Left forelimb (tissue), 1 donor: ENCODE measurements at regions not wholly inside any gene's neighbourhood (a gene's known extent, or its start where the extent isn't known, plus 50 kb on each side); places are given as distances from the start of the nearest gene placed in this dataset.

Experiments used
- DNase-seq: peaks from one replicate; pipeline ENCODE4 v3.0.0-alpha.2; 2018; ENCODE audit warnings: low spot score

DNA sequence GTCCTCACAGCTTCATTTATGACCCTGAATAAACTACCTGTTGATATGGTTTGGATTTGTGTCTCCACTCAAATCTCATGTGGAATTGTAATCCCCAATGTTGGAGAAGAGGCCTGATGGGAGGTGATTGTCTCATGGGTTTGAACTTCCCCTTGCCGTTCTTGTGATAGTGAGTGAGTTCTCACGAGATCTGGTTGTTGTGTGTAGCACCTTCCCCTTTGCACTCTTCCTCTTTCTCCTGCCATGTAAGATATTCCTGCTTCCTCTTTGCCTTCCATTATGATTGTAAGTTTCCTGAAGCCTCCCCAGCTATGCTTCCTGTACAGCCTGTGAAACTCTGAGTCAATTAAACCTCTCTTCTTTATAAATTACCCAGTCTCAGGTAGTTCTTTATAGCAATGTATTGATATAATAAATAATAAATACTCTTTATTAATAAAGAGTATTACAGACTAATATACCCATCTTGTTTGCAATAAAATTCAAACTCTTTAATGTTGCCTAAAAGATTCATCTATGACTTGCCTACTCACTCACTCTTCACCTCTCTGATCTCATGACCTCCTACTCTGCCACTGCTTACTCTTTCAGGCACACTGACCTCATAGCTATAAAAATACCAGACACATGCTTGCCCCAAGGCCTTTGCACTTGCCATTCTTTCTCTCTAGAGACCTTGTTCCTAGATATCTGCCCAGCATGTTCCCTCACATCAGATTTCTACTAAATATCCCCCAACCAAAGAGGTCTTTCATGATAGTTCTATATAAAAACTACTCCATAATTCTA, 256.4 kb upstream of the MARCKS start:
- DNase-seq = no peak

DNA sequence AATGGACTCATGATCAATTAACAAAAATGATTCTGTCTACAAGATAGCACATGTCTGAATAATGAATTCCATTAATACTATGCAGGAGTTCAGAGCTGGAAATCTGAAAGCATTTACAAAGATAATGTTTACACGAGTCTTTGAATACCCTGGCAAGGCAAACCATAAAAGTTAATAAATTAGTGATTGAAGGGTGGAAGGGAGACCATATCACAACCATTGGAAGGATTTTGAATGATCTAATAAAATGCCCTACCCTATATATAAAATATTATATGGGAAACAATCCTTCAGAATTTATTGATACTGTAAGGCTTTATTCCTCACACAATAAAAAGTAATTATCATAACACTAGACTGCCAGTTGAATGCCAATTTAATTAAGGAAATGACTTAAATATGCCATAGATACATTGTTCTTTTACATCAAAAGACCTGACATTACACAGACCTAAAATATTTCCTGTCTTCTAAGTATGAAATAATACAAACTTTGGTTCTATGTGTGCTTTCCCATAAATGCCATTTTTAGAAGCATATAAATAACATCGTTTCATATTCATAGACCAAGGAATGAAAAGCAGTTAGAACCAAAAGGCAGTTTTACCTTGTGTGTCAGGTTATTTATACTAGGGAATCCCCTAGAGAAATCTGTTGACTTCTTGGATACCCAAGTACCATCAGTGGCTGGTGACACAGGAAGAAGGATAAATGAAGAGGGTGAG, 249.2 kb upstream of the MARCKS start:
- DNase-seq = no peak

DNA sequence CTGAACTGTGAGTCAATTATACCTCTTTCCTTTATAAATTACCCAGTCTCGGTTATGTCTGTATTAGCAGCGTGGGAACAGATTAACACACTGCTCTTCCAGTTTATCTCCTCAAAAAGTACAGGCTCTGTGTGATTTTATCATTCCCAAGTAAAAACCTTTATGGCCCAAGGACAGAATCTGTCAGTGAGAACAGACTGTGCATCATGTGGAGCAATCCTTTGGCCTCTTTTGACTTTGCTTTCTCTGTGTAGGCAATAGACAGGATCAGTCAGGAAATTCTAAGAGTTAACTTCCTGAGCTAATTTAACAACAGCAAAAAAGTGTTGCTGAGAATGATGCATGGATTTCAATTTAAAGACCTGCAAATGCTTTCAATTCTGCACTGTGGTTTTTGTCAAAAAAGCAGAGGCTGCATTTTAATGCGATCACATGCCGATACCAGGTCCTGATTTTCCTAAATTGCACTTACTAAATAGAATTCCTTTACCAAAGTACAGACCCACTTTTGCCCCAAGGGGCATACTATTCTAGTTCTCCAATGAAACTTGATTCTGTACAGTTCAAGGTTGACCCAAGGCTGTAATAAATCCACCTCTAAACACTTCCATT, 246.7 kb upstream of the MARCKS start:
- no peak for DNase-seq

DNA sequence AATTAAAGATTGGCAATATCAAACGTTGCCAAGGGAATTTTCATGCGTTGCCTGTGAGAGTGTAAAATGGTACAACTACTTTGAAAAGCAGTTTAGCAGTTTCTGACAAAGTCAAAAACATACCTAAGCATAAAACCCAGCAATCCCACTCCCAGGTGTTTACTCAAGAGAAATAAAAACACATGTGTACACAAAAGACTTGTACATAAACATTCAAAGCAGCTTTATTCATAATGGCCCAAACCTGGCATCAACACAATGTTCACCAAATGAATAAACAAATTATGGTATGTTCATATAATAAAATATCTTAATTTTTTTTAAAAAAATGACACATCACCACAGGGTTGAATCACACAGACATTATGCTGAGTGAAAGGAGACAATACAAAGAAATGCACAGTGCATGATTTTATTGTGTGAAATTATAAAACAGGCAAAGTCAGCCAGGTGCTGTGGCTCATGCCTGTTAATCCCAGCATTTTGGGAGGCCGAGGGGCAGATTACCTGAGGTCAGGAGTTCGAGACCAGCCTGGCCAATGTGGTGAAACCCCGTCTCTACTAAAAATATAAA, 240.4 kb upstream of the MARCKS start:
- no peak for DNase-seq

DNA sequence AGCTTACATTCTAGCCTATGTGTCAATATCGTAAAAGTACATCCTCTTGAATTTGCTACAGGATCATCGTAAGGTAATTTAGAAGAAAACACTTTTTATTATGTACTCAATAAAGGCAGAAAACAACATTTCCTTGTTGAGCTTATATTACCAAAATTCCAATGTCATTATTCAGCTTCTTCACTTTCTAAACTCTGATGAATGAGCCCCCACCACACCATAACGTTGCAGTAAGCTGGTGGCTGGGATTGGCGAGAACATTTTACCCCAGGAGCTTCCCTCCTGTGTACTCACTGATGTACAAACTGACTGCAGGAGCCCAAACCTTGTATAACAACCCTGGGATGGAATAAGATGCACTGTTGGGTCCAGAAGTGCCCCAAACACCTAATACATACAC, 238.1 kb upstream of the MARCKS start:
- DNase-seq = no peak

DNA sequence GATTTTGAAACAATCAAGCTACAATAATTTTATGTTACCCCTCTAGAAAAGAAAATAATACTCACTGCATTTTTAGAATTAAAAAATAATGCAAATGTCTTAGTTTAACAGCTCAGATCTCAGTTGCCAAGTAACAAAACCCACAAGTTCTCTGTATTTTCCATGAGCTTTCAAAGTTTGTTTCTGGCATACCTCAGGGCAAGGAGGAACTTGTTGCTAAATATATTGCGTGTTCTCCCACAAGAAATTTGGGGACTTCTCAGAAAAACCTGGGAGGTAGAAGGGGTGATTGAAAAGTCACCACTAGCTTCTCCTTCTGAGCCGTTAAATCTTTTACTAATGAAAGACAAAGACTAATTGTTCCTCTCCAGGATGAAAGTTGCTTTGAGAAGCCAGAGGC, 236.8 kb upstream of the MARCKS start:
- DNase-seq = no peak

DNA sequence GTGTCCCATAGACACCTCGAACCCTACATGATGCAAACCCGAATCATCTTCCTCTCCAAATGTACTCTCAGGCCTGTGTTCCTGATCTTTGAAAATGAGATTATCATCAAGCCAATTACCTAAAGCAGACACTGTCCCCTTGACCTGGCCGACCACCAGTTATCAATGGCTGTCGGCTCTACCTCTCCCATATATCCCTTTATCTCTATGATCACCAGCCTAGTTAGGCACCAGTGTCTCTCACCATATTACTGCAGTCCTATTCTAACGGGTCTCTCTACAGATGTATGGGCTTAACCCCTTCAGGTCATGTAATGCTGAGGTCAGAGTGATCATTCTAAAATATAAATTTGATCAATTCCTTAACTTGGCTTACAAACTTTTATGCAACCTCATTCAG, 234.9 kb upstream of the MARCKS start:
- DNase-seq = no peak

DNA sequence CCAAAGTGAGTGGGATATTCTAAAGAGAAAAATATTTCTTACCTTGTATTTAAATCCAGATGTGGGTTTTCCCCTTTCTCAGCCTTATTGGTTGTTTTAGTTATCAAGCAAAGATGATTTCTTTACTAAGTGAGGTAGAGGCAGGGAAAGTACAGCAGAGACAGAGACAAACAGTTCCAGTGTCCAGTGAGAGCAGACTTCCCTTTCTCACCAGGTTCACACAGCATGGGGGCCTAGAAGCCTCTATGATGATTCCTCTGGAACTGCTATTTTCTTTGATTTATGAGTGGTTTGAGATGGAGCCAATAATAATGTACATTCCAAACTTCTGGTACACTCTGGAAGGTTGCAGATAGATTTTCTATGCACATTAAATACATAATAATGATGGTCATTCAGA, 234.0 kb upstream of the MARCKS start:
- DNase-seq = no peak

DNA sequence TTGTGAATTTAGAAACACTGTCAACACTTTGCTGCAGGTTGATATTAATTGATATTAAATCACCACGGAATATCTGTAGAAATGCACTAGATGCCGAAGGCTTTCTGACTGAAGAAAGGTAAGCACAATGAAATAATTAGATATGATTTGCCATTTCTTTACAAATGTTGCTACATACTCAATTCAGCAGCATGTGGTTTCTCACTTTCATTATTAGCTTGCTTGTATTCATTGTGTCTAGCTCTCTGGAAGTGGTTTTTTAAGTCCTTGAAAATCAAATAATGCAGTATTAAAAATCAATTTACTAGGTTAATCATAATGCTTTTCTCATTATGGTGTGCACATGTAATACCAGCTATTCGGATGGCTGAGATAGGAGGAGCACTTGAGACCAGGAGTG, 231.3 kb upstream of the MARCKS start:
- DNase-seq = no peak

DNA sequence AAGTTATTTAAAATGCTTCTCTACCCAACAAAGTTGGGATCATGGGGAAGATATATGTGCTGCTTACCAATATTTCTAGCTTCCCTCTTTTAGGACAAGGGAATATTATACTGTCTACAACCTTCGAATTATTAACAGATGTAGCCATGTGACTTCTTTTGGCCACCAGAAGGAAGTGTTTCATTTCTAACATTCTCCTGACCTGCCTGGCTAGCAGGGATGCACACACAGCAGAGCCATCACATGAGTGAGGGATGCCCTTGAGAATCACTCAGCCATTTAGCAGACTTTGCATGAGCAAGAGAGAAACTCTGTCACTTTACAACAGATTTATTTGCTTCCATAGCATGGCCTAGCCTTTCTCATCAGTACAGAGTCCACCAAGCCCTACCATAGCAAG, 230.7 kb upstream of the MARCKS start:
- no peak for DNase-seq

DNA sequence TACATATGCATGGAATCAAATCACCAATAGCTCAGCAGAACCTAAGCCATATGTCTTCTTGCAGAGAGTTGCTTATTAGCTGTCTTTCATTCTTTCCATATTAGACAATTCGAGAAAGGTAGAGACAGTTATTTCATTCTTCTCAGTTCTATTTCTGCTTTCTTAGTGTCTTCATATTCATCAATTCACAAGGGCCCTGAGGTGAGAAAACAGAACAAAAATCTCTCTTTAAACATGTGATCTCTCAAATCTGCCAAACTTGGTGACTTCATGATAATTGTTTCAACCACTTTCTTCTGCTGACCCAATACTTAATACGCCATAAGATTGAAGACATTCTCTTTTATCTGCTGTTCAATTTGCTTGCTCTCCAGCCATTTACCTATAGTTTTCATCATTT, 229.7 kb upstream of the MARCKS start:
- DNase-seq = no peak

DNA sequence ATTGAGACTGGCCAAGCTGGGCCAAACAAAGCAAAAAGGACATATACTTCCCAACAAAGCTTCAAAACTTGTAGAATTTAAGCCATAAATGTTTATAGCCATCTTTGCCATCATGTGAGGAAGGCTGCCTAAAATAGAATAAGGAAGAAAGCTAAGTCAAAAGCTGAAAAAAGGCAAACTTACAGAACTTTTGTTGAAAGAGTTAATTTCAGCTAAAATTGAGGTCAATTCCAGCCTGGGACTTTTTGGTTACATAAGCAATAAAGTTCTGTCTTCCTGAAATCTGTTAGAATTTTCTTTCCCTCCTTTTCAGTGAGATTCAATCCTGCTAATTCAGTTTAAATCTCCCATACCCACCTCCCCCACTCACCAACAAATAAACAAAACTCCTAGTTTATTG, 227.9 kb upstream of the MARCKS start:
- no peak for DNase-seq

DNA sequence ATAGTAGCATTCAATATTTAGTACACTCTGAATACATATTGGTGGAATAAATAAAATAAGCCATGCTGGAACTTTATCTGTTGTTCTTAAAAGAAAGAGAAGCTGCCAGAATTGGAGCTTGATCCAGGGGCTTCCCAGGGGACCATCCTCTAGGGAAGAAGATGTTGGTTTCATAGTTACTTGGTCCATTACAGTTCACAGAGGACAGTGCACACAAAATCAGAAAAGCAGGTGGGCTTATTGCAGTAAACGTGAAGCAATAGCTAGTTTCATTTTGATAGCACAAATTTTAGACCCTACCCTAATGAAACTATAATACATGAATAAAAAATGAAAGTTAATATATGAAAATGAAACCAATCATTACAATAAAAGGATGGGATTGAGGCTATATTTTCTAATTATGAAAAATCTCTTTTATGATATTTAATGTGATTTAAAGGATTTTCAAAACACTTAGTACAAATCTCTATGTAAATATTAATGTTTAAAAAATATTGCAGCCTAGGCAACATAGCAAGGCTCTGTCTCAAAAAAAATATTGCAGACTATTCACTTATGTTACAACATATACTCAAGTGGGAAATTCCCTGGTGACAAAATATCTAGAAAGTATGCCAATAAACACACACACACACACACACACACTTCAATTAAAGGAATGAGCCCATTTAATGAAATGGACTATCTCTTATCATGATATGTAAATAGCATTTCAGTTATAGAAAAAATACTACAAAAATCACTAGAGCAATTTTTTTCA, 227.0 kb upstream of the MARCKS start:
- no peak for DNase-seq

DNA sequence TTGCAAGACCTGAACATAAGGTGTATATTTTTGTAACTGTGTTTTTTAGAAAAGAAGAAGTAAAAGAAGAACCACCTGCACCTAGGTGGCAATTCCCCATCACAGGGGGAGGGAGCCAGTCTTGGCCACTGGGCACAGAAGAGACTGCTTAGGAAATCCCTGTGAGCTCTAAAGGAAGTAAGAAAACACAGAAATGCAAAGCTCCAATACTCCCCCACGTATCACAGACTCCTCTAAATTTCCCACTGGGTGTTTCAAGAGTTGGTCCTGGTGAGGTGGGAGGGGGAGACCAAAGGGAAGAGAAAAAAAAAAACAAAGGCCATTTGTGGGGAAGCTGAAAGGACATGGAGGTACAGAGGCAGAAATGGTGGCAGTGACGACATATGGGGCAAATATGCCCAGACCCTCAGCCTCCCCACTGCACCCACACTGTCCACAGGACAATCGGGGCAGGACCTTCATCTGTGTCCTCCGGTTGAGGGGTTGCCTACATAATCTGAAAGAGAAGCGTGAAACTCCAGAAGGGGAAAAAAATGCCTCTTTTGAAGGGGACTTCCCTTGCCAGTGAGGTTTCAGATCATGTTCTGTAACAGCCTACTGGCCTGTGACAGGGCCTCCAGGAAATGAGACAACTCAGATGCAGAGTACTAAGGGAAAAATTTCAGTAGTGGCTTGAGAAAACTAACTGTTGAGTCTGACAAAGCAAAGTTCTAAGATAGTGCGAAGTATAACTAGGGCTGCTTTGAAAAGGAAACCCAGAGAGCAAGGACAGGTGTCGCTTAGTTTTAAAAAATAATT, 226.2 kb upstream of the MARCKS start:
- DNase-seq = no peak

DNA sequence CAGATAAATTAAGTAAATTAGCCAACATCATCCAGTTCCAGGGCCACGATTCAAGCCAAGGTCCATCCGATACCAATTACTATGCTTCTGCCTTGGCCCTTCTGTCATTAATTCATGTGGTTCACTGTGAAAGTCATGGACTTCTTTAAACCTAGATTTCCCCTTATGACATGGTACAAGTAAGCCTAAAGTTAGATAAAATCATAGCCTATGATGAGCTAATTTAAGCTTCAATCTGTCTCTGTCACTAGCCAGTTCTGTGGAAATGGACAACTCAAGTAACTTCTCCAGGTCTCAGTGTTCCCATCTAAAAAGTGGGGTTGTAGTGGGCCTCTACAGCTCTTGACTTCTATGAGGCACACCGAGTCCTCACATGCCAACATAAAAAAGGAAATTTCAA, 225.5 kb upstream of the MARCKS start:
- no peak for DNase-seq

DNA sequence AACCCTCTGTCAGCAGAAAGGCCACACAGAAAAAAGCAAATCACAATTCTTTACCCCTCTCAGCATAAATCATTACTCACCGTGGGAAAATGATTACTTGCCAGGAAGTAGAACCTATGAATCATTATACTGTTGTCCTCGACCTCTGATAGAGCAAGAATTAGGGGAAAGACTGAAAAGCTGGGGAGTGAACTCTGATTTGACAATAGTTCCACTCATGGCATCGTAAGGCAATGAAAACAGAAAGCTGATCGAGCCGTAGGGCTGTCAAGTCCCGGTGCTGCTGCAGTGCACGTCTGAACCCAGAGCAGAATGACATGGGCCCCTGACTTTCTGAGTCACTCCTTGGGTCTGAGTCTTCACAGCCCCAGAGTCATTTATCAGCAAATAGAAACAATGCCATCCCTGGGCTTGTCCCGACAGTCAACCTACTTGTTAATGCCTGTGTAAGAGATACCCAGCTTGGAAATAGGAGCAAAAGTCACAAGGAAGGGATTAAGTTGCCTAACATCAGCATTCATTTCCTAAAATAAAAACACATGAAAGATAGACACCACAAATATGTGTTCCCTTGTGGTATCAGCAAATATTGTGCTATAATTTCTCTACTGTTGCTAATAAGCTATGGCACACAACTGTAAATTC, 224.8 kb upstream of the MARCKS start:
- no peak for DNase-seq

DNA sequence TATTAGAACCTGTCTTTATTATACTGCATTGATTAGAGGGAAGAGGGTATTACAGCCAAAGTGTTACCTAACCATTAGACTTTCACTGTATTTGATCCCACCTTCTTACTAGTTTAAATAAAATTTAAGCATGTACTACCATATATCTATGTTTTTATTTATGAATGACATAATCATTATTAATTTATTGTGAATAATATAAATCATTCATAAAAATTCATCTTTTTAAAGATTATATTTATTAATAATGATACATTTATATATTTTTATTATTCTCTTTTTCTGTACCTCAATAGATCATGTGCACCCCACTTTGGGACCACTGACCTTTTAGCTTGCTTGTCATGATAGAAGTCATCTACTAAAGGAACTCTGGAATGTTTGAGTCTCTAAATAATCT, 223.5 kb upstream of the MARCKS start:
- DNase-seq = no peak

DNA sequence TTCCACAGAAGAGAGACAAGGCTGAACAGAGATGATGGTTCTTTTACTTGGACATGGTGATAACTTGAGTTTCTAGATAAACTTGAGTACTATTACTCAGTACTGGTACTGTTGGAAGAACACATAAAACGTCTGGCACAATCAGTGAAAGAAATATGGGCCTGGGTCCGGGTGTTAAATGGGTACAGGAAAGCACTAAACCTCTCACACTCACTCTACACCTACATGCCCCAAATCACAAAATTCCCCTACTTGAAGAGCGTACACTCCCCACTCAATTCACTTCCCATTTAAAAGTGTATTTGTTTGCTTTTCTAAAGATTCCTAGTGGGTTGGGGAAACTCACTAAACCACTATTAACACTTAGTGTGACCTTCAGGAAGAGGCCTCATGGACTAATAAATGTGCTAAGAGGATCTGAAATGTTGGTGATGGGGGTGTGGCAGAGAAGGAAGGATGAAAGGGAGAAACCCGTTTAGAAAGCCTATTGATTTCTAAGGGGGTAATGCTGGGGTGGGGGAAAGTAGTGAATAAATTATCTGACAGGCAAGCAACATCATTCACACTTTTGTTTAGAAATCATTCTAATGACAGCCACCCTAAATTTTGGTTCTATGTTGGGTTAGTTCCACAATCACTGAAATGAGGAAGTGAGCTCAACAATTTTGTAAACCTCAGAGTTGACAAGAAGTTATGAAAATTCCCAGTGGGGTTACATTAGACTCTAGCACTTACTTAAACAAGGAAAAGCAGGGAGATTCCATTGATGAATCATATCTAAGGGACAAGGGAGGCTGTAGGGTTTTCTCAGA, 222.6 kb upstream of the MARCKS start:
- no peak for DNase-seq

DNA sequence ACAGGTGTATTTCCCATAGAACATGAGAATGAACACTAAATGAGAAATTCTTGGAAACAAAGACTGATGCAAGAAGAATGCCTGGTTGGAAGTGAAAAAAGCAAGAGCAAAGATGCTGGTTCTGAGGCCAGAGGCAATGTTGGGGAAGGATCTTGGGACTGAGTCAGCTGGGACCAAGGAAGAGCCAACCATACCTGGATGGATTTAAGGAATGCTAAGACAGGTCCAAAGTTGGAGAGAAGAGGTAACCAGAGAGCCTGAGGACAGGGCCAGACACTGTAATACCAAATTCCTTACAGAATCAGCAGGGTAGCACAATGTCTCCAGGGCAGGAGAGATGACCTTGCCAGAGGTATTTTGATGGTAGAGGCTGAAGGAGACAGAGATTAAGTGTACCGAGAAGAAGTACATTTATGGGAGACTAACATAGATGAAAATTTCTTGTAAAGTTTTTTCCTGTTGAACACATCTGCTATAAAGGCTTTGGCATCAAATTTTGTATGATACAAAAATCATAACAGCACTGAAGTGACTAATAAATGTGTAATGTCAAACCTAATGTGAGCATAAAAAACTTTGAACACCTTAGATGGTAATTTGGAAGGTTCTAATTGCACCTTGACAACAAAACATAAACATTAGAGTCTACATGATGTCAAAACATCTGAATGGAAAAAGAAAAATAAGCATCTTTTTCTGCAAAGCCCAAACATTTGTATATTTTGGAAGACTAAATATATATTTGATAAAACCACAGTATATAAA, 221.7 kb upstream of the MARCKS start:
- DNase-seq = no peak
